Brain microvascular endothelial cell (primary cell): ENCODE measurements at regions not wholly inside any gene's neighbourhood (a gene's known extent, or its start where the extent isn't known, plus 50 kb on each side); places are given as distances from the start of the nearest gene placed in this dataset.
A peak's percentile ranks its signal among the peaks of the same experiment; 100 is the strongest.

Experiments
- DNase-seq: peaks from one replicate; pipeline ENCODE4 v3.0.0-alpha.2; 2020
- H3K27ac ChIP-seq: fragments of 250-450 bp; sonication (Bioruptor Pico); 2 replicates; pipeline ENCODE4 v1.5.1; 2020; ENCODE audit warnings: mild to moderate bottlenecking, moderate library complexity
- H3K27me3 ChIP-seq: fragments of 250-450 bp; sonication (Bioruptor Pico); replicated peaks from 2 replicates; pipeline ENCODE4 v1.5.1; 2020; ENCODE audit warnings: mild to moderate bottlenecking
- H3K36me3 ChIP-seq: fragments of 250-450 bp; sonication (Bioruptor Pico); replicated peaks from 2 replicates; pipeline ENCODE4 v1.5.1; 2020; ENCODE audit warnings: mild to moderate bottlenecking
- H3K4me3 ChIP-seq: 2 replicates; pipeline ENCODE4 v1.5.1; 2011; ENCODE audit warnings: low read depth, mild to moderate bottlenecking, control low read depth, low read length, moderate library complexity
- in situ Hi-C: cut with HindIII; loops from 2 replicates; pipeline ENCODE4 v1.10.0; 2017; ENCODE audit warnings: low sequenced_read_pairs, low pct_ligation_motif_present
- TF ChIP-seq, protein P1 (sequence below): IDR thresholded peaks from 2 replicates; pipeline ENCODE4 v1.5.1; 2011; ENCODE audit warnings: low read depth, mild to moderate bottlenecking, moderate library complexity, low read length, control low read depth, inconsistent platforms; ENCODE audit errors: missing control alignments

DNA sequence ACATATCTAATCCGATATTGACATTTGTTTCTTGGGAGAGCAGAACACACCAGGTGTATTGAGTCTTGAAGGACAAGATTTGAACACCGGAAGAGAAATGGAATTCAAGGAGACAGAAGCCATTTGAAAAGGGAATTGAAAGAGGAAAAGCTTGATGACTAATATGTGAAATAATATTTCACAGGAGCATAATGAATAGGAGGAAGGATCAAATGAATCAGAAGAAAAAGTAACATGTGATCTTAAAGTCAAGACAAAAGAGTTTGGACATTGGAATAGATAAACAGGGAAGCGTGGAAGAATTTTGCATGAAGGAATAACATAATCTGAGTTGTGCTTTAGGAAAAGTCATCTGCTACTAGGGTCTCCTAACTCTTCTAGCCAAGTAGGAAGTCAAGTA lies 145.5 kb upstream of the PDHA2 start:
- DNase-seq, result no peak
- Histone ChIP-seq H3K27ac (no peak overlapping the region), H3K27me3 (no peaks in the 10 kb centered on the region), H3K4me3 (no peak overlapping the region), H3K36me3 (no peaks in the 10 kb centered on the region)
- in situ Hi-C loops, result no loop called here
- TF ChIP-seq, protein P1, sequence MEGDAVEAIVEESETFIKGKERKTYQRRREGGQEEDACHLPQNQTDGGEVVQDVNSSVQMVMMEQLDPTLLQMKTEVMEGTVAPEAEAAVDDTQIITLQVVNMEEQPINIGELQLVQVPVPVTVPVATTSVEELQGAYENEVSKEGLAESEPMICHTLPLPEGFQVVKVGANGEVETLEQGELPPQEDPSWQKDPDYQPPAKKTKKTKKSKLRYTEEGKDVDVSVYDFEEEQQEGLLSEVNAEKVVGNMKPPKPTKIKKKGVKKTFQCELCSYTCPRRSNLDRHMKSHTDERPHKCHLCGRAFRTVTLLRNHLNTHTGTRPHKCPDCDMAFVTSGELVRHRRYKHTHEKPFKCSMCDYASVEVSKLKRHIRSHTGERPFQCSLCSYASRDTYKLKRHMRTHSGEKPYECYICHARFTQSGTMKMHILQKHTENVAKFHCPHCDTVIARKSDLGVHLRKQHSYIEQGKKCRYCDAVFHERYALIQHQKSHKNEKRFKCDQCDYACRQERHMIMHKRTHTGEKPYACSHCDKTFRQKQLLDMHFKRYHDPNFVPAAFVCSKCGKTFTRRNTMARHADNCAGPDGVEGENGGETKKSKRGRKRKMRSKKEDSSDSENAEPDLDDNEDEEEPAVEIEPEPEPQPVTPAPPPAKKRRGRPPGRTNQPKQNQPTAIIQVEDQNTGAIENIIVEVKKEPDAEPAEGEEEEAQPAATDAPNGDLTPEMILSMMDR, result no peak

DNA sequence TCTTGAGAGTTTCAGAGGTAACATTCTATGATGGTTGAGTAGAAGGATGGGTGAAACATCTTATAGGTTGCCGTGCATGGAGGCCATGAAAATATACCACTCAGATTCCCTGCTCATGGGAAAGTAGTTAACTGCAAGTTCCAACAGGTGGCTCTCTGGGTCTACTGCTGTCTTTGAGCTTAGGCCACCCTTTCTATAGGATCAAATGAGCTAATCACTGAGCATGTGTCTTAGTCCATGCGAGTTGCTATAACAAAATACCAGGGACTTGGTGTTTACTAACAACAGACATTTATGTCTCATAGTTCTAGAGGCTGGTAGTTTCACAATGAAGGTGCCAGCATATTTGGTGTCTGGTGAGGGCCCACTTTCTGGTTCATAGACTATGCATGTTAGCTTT lies 144.8 kb upstream of the UNC5C start:
- TF ChIP-seq, protein P1, result peak; percentile 68
- Histone ChIP-seq H3K27me3 (no peaks in the 10 kb centered on the region), H3K4me3 (no peak overlapping the region), H3K27ac (no peak overlapping the region), H3K36me3 (no peaks in the 10 kb centered on the region)
- in situ Hi-C loops, result no loop called here
- DNase-seq, result peak; percentile 36

DNA sequence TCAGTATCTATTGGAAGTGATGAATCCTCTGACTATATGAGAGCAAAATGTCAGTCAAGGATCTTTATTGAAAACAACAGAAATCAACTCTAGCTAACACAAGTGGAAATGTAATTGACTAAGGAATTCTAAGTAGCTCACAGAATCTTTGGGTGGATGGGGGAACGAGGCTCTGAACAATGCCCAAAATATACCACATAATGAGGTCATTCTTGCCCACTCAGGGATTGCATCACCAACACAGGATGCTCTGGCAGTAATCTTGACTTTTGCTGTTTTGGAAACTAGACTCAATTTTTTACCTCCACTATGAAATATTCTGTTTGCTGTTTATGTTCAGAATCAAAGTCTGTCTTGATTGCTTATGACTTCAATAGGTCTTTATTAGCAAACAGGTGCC lies 127.4 kb upstream of the UNC5C start:
- Histone ChIP-seq H3K4me3 (no peak overlapping the region), H3K27me3 (no peaks in the 10 kb centered on the region), H3K27ac (no peak overlapping the region), H3K36me3 (no peaks in the 10 kb centered on the region)
- TF ChIP-seq, protein P1, result no peak
- in situ Hi-C loops, result no loop called here
- no peak for DNase-seq

DNA sequence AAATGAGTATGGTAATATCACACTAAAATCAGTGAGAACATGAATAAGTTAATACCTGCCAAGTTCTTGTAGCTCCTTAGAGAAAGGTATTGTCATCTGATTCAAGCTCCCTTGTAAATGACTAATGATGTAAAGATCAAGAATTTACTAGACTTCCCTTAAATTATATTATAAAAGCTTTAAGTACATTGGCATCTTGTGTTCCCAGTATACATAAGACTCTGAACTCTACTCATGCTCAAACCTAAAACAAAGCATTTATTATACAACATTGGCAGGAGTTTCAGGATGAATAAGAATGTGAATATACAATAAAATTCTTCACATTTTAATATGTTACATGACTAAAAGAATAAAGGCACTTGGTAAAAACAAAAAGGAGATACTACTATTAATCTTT lies 126.8 kb upstream of the UNC5C start:
- Histone ChIP-seq H3K27ac (no peak overlapping the region), H3K36me3 (no peaks in the 10 kb centered on the region), H3K27me3 (no peaks in the 10 kb centered on the region), H3K4me3 (no peak overlapping the region)
- in situ Hi-C loops, result no loop called here
- TF ChIP-seq, protein P1, result no peak
- DNase-seq, result no peak

DNA sequence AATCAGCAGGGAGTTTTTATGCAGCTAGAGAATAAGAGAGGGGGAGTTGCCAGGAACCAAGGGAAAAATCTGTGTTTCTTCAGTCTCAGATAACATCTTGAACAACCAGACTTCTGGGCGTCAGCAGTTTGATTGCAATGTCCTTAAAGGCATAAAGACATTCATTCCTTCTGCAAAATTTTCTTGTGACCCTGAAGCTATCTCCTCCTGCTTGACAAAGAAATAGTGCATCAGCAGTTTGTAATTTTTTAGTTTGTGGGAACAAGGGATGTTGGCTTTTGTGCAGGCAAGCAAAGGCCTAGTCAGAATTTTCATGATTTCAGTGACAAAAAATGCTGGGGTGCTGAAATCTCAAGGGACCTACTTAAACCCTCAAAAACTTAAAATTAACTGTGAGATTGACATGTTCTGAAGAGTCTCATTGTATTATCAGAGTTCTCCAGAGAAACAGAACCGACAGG lies 125.8 kb upstream of the UNC5C start:
- Histone ChIP-seq H3K27ac (no peak overlapping the region), H3K4me3 (no peak overlapping the region), H3K36me3 (no peaks in the 10 kb centered on the region), H3K27me3 (no peaks in the 10 kb centered on the region)
- no peak for DNase-seq
- TF ChIP-seq, protein P1, result no peak
- in situ Hi-C loops, result no loop called here

DNA sequence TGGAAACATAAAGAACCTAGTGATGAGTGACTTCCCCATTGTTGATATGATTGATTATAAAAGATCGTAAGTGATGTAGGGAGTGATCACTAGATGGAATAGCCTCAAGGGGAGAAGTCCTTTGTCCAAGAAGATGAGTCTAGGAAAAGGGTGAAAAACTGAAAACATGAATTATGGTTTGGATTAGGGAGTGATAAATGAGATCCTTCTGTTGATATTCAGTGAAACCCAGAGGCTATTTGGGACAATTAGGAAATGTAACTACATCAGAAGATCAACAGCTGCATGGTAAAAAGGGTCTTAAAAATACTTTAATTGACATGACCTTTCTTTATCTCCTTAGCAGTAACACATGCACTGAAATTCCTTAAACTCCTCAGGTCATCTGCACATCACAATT lies 124.0 kb upstream of the UNC5C start:
- no peaks in the 10 kb centered on the region for H3K36me3 ChIP-seq
- no peak overlapping the region for H3K4me3 ChIP-seq
- no peak overlapping the region for H3K27ac ChIP-seq
- H3K27me3 ChIP-seq, result no peaks in the 10 kb centered on the region
- TF ChIP-seq, protein P1, result no peak
- in situ Hi-C loops, result no loop called here
- DNase-seq, result no peak
